ENCODE measurements at regions not wholly inside any gene's neighbourhood (a gene's known extent, or its start where the extent isn't known, plus 50 kb on each side); places are given as distances from the start of the nearest gene placed in this dataset.

DNA sequence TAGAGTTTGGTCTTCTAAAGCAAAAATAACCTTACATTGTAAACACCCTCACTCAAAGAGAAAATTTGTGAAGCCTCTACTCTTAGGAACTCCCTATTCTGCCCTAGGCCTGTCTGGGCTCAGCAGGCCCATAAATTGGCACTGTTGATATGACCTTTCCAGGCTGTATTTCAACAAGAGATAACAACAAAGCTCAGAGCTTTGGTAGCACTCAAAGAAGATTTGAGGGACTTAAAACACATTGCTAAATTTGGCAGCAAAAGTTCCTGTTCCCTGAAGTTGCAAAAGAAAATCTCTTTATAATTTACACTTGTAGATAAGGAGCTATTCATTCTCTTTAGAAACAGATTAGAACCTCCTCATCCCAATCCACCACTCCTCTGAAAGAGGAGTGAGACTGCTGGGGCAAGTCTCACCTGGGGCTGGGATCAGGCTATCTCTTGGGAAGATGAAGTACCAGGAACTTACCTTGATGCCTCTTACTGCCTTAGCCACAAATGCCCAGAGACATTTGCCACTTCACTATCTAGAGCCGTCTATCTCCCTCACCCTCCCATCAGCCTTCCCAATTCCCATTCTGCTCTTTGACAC lies 110.4 kb upstream of the AKIP1 start:
- H3K27ac ChIP-seq = no peak overlapping the region
- ChIA-PET POLR2A (ENCODE audit: low non-redundant PET) (interaction anchor here (0.7 kb wide), 1 partner anchor 80 kb away, joined by 3 read pairs; no protein-coding TSS in a partner anchor), CTCF (no interaction called here)
- no peak for DNase-seq (ENCODE audit: low spot score)
- no peak for TF ChIP-seq CTCF (conservative IDR thresholded peaks at IDR 0.05; ENCODE audit: low read depth)

DNA sequence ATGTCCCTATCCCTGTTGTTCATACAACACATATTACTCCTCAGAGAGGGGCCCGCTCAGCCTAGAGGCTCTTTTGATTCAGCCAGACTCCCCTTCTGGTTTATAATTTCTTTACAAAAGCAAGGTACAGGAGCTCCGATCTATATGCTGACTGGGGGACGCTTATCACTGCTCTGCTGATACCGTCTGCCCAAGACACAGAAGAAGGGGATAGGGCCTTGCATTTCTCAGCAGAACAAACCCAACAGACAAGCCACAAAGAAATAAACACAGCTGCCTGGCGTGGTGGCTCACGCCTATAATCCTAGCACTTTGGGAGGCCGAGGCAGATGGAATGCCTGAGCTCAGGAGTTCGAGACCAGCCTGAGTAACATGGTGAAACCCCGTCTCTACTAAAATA lies 109.9 kb upstream of the AKIP1 start:
- H3K27ac ChIP-seq = no peak overlapping the region
- ChIA-PET CTCF (no interaction called here), POLR2A (ENCODE audit: low non-redundant PET) (interaction anchor here (0.7 kb wide), 1 partner anchor 80 kb away, joined by 3 read pairs; no protein-coding TSS in a partner anchor)
- no peak for TF ChIP-seq CTCF (conservative IDR thresholded peaks at IDR 0.05; ENCODE audit: low read depth)
- DNase-seq (ENCODE audit: low spot score) = no peak

- H3K27ac ChIP-seq = no peak overlapping the region
- CTCF ChIA-PET = interaction anchor here (0.6 kb wide), 1 partner anchor 66 kb away, joined by 3 read pairs; no protein-coding TSS in a partner anchor
- POLR2A ChIA-PET (ENCODE audit: low non-redundant PET) = no interaction called here
- TF ChIP-seq CTCF (conservative IDR thresholded peaks at IDR 0.05; ENCODE audit: low read depth) = no peak
- no peak for DNase-seq (ENCODE audit: low spot score)
Observed at GRCh38 chr11:8802251-8802650, 108.7 kb upstream of the AKIP1 start.

DNA sequence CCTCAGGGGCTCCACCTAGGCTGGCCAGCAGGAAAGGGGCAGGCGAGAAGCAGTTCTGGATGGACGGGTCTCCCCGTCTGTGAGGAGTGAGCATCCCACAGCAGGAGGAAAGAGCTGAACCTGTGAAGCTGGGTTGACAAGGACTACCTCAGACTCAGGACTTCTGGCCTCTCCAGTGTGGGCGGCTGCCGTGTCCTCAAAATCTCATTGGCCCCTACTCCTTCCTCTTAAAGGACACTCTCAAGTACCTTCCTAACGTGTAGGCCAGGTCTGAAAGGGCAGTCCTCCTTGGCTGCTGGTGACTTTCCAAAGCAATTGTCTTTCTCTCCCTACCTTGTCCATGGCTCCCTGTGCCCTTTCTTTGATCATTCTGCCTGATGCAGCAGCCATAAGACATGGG lies 107.0 kb upstream of the AKIP1 start:
- DNase-seq (ENCODE audit: low spot score) = no peak
- CTCF ChIA-PET = interaction anchor here (0.7 kb wide), 2 partner anchors 210 to 265 kb away, joined by 3 read pairs; no protein-coding TSS in a partner anchor
- H3K27ac ChIP-seq = peak overlapping the region; percentile 43
- TF ChIP-seq CTCF (conservative IDR thresholded peaks at IDR 0.05; ENCODE audit: low read depth) = no peak
- POLR2A ChIA-PET (ENCODE audit: low non-redundant PET) = no interaction called here

DNA sequence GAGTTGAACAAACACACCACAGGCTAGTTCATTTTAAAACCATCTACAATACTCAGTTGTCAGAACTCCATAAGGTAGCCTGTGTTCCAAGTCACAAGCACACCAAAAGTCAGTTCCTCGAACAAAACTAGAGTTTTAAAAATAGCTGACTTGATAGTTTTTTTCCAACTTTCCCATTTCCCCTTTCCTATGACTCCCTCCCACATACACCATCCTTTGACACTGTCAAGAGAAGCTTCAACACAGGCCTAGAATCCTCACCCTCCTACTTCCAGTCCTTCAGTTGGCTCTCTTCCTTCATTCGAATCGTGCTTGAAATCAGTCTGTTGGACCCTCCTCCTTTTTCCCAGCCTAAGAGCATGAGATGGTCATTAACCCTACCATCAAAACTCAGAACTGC lies 105.7 kb upstream of the AKIP1 start:
- no peak for TF ChIP-seq CTCF (conservative IDR thresholded peaks at IDR 0.05; ENCODE audit: low read depth)
- POLR2A ChIA-PET (ENCODE audit: low non-redundant PET) = interaction anchor here (0.6 kb wide), 1 partner anchor 53 kb away, joined by 3 read pairs; no protein-coding TSS in a partner anchor
- no peak overlapping the region for H3K27ac ChIP-seq
- CTCF ChIA-PET = no interaction called here
- no peak for DNase-seq (ENCODE audit: low spot score)

DNA sequence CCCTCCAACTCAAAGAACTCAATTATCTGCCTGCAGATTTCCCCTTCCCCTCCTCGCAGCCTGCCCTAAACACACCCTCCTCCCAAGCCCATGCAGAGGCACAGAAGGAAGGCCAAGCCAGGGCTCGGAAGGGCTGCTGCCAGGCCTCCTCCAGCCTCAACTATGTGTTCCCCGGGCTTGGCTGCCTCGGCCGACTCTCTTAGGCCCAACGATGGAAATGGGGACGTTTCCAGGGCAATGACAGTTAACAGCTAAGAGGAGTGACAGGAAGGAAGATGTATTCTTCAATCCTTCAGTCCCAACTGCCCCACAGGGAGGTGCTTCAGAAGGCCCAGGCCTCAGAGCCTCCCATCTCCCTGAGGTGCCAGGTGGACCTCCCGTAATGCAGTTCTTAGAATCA lies 104.0 kb upstream of the AKIP1 start:
- peak overlapping the region; percentile 98 for H3K27ac ChIP-seq
- ChIA-PET CTCF (no interaction called here), POLR2A (ENCODE audit: low non-redundant PET) (no interaction called here)
- TF ChIP-seq CTCF (conservative IDR thresholded peaks at IDR 0.05; ENCODE audit: low read depth) = no peak
- DNase-seq (ENCODE audit: low spot score) = no peak

All from RWPE1 (cell line).